ENCODE measurements at regions not wholly inside any gene's neighbourhood (a gene's known extent, or its start where the extent isn't known, plus 50 kb on each side); places are given as distances from the start of the nearest gene placed in this dataset.
"Not testable (repeated sequence)": the region's sequence is repeated elsewhere in the genome, so short reads cannot be mapped to it uniquely, and the experiment has no call there.

DNA sequence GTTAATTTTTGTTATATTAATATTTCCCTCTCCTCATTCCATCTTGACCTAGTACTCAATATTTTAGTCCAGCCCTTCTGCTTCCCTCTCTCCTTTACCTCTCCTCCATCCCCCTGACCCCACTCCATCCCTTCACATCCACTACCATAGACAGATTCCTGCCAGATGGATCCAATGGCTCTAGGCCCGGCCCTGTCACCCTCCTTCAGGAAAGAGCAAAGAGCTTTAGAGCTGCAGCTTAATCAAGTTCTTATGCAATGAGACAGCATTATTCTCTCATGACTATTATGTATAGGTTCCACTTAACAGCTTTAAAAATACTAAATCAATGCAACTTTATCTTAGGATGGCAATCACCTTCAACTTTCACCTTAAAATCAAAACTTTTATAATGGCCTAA is 200.7 kb upstream of the TTC14 start:
- H3K4me3 ChIP-seq, result no peak overlapping the region
- no peak overlapping the region for H3K27ac ChIP-seq

DNA sequence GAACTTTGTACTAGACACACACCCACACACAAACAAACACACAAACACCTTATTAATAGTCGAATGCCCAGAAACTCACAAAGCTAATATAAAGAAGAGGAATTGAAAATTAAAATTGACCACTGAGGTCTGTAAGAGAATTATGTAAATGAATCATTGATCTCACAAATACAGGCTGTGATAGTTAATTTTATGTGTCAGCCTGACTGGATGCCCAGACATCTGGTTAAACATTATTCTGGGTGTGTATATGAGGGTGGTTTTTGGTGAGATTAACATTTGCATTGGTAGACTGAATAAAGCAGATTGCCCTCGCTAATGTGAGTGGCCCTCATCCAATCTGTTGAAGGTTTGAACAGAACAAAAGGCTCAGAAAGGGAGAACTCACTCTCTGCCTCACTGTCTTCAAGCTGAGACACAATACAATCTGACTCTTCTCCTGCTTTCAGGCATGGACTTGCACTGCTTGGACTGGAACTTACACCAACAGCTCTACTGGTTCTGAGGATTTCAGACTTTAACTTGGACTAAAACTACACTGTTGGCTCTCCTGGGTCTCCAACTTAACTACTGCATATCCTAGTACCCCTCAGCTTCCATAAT is 199.4 kb upstream of the TTC14 start:
- Histone ChIP-seq H3K27ac (no peak overlapping the region), H3K4me3 (no peak overlapping the region)

DNA sequence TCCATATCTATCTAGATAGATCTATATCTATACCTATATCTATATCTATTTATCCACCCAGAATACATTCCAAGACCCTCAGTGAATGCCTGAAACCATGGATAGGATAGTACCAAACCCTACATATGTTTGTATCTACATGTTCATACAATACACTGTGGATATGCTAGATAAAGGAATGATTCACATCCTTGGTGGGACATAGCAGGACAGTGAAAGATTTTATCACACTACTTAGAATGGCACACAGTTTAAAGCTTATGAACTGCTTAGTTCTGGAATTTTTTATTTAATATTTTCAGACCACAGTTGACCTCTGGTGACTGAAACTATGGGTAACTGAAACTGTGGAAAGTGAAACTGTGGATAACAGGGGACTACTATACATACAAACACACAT is 198.8 kb upstream of the TTC14 start:
- Histone ChIP-seq H3K27ac (no peak overlapping the region), H3K4me3 (no peak overlapping the region)

DNA sequence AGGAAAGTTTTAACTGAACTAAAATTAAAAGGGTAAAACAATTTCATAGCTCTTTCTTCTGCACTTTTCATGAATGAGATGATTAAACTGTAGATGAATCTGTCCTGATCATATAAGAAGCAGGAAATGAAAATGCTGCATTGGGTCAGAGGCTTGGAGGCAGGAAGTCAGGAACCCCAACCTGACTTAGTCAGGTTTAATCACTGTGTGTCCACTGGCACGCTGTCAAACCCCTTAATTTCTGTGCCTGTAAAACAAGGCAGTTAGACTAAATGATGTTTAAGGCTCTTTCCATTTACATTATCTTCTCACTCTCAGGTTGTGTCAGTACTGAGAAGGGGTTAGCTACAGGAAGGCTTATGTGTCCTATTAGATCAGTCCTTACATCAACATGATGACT is 193.3 kb upstream of the TTC14 start:
- Histone ChIP-seq H3K27ac (no peak overlapping the region), H3K4me3 (no peak overlapping the region)

GRCh38 chr3:180409170-180409569 is 192.8 kb upstream of the TTC14 start:
- Histone ChIP-seq H3K4me3 (no peak overlapping the region), H3K27ac (no peak overlapping the region)

- Histone ChIP-seq H3K4me3 (no peak overlapping the region), H3K27ac (no peak overlapping the region)
Measured at GRCh38 chr3:180409883-180410282, 192.1 kb upstream of the TTC14 start.

DNA sequence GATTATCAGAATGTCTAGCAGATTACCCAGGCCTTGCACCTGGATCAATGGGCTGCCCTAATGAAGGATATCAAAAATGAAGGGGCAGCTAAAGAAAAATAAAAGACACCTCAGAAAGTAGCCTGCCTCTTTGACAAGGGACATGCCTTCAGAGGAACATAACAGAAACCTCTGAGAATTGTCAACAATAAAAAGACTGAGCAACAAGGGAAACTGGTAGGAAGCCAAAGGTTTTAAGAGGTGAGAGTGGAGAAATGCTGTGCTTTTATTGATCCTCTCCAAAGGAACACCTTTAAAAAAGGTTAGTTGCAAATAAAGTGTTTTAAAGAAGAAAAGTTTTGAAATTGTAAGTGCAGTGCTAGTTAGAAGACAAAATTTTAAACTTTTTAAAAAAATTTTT is 187.8 kb upstream of the TTC14 start:
- Histone ChIP-seq H3K4me3 (no peak overlapping the region), H3K27ac (no peak overlapping the region)

DNA sequence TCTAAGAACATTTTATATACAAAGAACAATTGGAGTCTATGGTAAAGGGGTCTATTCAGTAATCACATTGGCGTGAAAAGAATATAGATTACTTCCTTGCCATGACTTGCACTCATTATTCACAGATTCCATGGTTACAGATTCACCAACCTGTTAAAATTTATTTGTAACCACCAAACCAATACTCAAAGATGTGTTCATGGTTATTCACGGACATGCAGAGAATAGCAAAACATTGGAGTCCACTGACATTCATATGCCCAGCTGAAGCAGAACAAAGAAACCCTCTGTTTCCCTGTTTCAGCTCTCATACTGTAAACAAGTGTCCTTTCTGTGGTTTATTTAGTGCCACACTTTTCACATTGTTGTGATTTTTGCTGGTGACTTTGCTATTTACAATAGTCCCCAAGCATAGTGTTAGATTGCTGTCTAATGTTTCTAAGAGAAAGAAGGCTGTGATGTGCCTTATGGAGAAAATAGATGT is 185.8 kb upstream of the TTC14 start:
- Histone ChIP-seq H3K27ac (no peak overlapping the region), H3K4me3 (no peak overlapping the region)

DNA sequence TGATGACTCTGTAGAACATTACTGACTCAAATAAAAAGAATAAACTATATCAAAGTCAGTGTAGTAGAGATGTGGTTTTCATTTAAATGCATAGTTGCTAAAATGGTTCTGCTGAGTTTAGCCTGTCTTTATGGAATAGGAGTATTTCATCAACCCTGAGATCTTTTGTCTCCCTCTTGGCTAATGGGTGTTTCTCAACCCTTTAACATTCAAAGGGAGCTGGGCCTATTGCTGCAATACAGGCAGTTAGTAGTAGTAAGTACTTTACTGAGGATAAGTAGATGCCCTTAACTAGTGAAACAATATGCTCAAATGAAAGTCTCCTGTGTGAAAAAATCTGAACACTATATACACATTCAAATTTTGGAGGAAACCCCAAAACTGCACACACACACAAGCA is 184.7 kb upstream of the TTC14 start:
- no peak overlapping the region for H3K27ac ChIP-seq
- no peak overlapping the region for H3K4me3 ChIP-seq

GRCh38 chr3:180420016-180420415 is 181.9 kb upstream of the TTC14 start:
- H3K27ac ChIP-seq, result no peak overlapping the region
- no peak overlapping the region for H3K4me3 ChIP-seq

- H3K27ac ChIP-seq, result no peak overlapping the region
Measured at GRCh38 chr3:180420804-180421203, 181.2 kb upstream of the TTC14 start.

GRCh38 chr3:180421221-180421620 is 180.7 kb upstream of the TTC14 start:
- Histone ChIP-seq H3K27ac (no peak overlapping the region), H3K4me3 (no peak overlapping the region)

More at GRCh38 chr3:180420804-180421203, 181.2 kb upstream of the TTC14 start:
- H3K4me3 ChIP-seq, result no peak overlapping the region

- no peak overlapping the region for H3K4me3 ChIP-seq
Measured at GRCh38 chr3:180421721-180422120, 180.2 kb upstream of the TTC14 start.

GRCh38 chr3:180424305-180424704 is 177.7 kb upstream of the TTC14 start:
- not testable (repeated sequence) for H3K4me3 ChIP-seq, H3K27ac ChIP-seq

More at GRCh38 chr3:180421721-180422120, 180.2 kb upstream of the TTC14 start:
- H3K27ac ChIP-seq, result no peak overlapping the region

DNA sequence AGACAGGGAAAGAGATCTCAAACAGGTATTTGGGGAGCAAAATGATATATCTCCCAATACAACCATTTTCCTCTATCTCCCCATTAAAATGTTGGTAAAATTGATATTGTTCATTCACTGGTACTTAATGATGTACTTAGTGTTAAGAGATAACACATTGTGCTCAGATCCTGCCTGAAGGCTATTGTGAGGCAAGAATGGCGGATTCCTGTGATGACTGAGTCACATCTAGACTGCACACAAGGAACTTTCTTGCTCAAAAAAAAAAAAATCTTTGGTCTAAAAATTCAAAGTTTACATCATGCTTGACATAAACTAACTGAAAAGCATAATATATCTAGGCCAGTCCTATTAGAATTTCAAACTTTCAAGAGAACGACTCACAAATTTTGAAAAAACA is 171.1 kb upstream of the TTC14 start:
- no peak overlapping the region for H3K4me3 ChIP-seq
- H3K27ac ChIP-seq, result no peak overlapping the region

GRCh38 chr3:180433152-180433551 is 168.8 kb upstream of the TTC14 start:
- H3K4me3 ChIP-seq, result no peak overlapping the region
- H3K27ac ChIP-seq, result no peak overlapping the region

DNA sequence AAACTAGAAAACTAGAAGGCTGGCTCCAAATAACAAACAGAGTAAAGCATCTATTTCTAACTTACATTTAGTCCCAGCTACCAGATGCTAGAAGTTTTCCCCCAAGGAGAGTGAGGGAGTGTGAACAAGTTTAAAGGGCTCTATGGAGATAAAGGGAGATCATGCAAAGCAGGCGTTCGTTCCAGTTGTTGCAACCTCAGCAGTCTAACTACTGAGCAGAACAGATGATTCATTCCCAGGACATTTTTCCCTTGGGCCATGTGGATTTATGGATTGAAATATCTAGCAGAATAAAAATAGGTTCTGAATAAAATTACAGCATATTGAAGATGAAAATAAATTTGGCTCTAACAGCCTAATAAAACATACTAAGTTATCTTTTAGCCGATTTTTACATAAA is 154.8 kb upstream of the TTC14 start:
- H3K27ac ChIP-seq, result no peak overlapping the region

DNA sequence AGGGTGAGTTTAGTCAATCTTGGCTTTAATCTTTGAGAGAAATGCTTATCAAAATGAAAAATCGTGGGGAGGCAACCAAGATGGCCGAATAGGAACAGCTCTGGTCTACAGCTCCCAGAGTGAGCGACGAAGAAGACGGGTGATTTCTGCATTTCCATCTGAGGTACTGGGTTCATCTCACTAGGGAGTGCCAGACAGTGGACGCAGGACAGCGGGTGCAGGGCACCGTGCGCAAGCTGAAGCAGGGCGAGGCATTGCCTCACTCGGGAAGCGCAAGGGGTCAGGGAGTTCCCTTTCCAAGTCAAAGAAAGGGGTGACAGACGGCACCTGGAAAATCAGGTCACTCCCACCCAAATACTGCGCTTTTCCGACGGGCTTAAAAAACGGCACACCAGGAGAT is 153.6 kb upstream of the TTC14 start:
- not testable (repeated sequence) for H3K27ac ChIP-seq, H3K4me3 ChIP-seq

More for the DNA sequence above, 154.8 kb upstream of the TTC14 start:
- no peak overlapping the region for H3K4me3 ChIP-seq

GRCh38 chr3:180457225-180457624 is 144.7 kb upstream of the TTC14 start:
- H3K4me3 ChIP-seq, result no peak overlapping the region
- H3K27ac ChIP-seq, result no peak overlapping the region

DNA sequence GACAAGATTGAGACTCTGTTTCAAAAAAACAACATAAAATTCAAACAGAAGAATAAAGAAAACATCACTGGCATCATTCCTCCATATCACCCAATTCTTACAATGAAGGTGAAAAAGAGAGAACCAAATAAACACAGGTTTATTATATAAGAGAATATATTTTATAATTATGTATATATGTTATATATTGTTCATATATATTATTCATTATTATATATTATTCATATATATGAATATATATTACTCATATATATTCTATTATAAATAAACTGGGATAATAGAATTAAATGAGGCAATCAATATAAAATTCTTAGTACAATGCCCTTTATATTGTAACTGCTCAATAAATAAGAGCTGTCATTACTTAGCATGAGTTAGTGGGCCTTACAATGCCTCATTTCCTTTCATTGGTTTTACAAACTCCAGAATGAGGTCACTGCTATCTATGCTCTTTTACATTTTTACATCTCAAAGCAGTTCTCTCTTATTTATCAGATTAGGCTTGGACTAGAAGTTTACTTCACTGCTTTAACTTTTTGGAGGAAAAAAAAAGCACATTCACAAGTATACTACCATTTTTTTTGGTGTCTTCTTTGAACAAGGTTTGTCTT is 135.5 kb upstream of the TTC14 start:
- Histone ChIP-seq H3K27ac (no peak overlapping the region), H3K4me3 (no peak overlapping the region)

GRCh38 chr3:180467177-180467576 is 134.8 kb upstream of the TTC14 start:
- Histone ChIP-seq H3K4me3 (no peak overlapping the region), H3K27ac (no peak overlapping the region)

GRCh38 chr3:180469149-180469548 is 132.8 kb upstream of the TTC14 start:
- no peak overlapping the region for H3K27ac ChIP-seq
- H3K4me3 ChIP-seq, result no peak overlapping the region

All from skin epidermis (tissue), 12 donors.